Gastrocnemius medialis (tissue), 4 donors: ENCODE measurements at regions not wholly inside any gene's neighbourhood (a gene's known extent, or its start where the extent isn't known, plus 50 kb on each side); places are given as distances from the start of the nearest gene placed in this dataset.

Experiments used
- POLR2A ChIP-seq, 2 donors: fragments of 450-650 bp; IDR thresholded peaks; one replicate each; pipeline ENCODE4 v1.6.1; 2017; ENCODE audit warnings: antibody characterized with exemption in 2 of 2, mild to moderate bottlenecking in 2 of 2, moderate library complexity in 2 of 2
- TF ChIP-seq, protein P1 (sequence below), 5 experiments: fragments of 450-650 bp in 3 of 5; fragments of 200-600 bp in 2 of 5; sonication (generic) in 2 of 5; IDR thresholded peaks in 4 of 5; conservative IDR thresholded peaks in 1 of 5; 1 replicate in 4 of 5; 2 replicates in 1 of 5; pipeline ENCODE4 v1.5.1; 2016 to 2019; ENCODE audit warnings: antibody characterized with exemption in 5 of 5, mild to moderate bottlenecking in 3 of 5, moderate library complexity in 3 of 5

- TF ChIP-seq, protein P1, sequence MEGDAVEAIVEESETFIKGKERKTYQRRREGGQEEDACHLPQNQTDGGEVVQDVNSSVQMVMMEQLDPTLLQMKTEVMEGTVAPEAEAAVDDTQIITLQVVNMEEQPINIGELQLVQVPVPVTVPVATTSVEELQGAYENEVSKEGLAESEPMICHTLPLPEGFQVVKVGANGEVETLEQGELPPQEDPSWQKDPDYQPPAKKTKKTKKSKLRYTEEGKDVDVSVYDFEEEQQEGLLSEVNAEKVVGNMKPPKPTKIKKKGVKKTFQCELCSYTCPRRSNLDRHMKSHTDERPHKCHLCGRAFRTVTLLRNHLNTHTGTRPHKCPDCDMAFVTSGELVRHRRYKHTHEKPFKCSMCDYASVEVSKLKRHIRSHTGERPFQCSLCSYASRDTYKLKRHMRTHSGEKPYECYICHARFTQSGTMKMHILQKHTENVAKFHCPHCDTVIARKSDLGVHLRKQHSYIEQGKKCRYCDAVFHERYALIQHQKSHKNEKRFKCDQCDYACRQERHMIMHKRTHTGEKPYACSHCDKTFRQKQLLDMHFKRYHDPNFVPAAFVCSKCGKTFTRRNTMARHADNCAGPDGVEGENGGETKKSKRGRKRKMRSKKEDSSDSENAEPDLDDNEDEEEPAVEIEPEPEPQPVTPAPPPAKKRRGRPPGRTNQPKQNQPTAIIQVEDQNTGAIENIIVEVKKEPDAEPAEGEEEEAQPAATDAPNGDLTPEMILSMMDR (IDR thresholded peaks at IDR 0.05 in 4 of 5, conservative IDR thresholded peaks at IDR 0.05 in 1 of 5) = no peak
- TF ChIP-seq POLR2A (IDR thresholded peaks at IDR 0.05) = no peak
These were observed 109.3 kb upstream of the ANKRD30BL start for GRCh38 chr2:132270981-132271546.
